ENCODE measurements at regions not wholly inside any gene's neighbourhood (a gene's known extent, or its start where the extent isn't known, plus 50 kb on each side); places are given as distances from the start of the nearest gene placed in this dataset.
"Not testable (repeated sequence)": the region's sequence is repeated elsewhere in the genome, so short reads cannot be mapped to it uniquely, and the experiment has no call there.

DNA sequence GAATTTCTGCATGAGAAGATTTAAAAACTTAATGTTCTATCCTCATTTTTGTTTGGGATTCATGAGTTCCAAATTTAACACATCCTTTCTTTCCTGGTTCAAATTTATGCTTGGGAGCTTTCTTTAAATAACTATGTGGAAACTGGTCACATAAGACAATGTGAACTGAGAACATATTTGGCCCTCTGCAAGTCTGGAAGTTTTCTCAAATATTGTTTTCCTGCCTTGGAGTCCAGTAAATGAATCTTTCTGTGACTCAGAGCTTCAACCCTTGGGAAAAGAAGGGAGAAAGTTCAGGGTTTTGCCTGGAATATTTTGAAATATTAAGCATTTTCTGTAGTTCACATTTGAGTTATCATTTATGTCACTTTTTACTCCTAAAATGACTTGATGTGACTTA is 559.0 kb upstream of the NRP1 start:
- no peak for DNase-seq

DNA sequence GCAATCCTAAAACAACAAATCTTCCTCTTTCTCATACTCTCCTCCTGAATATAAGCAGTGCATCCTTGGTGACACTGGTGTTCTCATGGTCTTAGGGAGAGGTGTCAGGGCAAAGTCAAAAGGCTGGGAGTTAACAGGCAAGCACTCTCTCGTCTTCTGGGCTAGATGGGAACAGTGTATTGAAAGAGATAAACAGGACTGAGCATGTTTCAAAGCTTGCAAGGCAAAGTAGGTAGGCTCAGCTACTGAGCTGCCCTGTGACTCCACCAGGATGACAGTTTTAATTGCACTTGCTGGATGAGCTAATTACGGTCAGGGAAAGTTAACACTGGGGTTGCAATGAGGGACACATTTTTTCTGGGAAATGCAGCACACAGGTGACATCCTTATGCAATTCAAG is 554.9 kb upstream of the NRP1 start:
- DNase-seq: no peak

GRCh38 chr10:33887188-33887587 is 552.7 kb upstream of the NRP1 start:
- DNase-seq: no peak

DNA sequence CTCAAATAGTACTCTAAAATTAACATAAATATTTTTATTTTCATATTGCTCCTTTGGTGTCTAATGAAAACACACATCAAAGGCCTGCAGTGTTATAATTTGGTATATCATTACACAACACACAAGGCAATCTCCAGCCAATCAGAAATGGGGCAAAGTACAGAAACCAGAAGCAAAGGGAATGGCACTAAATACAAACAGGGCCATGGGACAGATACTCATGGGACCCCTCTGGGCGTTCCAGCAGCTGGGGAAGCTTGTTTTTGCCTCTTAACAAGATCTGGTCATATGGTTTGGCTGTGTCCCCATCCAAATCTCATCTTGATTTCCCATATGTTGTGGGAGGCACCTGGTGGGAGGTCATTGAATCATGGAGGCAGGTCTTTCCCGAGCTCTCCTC is 551.8 kb upstream of the NRP1 start:
- DNase-seq: no peak

GRCh38 chr10:33884604-33885003 is 550.1 kb upstream of the NRP1 start:
- DNase-seq: no peak

DNA sequence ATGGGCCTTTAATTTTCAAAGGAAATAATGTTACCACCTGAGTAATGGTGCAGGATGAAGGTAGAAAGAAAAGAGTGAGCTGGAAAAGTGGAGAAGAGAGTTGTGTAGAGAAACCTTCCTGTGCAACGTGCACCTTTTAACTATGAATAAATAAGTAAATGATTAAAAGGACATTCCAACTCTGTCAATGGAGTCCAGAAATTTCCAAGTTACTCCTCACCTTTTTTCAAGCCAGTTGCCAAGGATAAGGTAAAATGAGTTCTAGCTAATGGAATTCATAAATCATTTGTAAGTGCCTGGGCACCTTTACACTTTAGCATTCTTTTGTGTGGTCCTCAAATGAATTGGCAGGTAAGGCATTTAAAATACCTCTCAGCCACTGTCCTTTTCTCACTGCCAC is 549.4 kb upstream of the NRP1 start:
- DNase-seq: no peak

DNA sequence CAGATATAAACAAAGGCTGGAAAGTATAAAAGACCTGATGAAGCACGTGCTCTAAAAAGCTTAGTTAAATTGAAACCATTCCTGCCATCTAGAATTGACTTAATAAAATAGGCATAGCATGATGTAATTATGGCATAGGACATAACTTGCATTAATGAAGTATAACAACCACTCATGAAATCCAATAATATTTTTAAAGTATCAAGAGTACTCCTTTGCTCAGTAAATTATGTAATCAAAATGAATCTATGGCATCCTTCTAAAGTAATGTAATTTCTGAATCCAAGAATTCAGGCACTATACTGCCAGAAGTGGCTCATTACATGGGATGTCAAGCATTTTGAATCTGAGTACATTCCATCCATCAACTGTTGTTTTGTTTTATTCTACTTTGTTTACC is 548.5 kb upstream of the NRP1 start:
- DNase-seq: no peak

DNA sequence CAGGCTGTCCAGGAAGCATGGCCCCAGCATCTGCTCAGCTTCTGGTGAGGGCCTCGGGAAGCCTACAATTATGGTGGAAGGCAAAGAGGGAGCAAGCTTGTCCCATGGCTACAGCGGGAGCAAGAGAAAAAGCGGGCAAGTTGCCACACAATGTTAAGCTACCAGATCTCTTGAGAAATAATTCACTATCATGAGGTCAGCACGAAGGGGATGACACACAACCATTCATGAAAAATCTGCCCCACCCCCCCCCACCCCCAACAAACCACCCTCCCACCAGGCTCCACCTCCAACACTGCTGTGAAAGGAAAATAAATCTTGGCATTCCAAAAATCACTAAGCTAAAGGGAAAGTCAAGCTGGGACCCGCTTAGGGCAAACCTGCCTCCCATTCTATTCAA is 545.8 kb upstream of the NRP1 start:
- no peak for DNase-seq

DNA sequence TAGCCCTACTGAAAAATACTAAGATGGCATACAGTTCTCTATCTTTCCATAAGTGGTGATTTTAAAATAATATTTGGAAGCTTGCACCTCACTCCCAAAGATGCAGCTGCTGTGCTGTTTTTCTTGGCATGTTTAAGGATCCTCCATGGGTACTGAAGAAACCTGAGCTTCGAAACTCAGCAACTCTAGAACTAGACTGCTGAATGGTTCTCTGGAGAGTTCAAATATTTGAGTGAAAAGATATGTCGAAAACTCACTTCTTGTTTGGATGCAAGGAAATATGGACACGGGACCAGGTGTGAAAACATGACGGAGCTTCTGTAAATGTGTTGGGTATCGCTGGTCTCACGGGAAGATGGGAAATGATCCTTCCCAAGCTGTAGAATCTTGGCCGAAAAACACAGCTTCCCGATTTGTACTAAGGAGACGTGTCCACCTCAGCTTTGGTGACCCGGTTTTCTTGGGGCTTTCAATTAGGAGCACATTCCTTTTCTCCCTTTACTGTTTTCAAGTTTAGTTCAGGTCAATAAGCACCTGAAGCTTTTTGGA is 543.8 kb upstream of the NRP1 start:
- no peak for DNase-seq

- DNase-seq: no peak
Measured at GRCh38 chr10:33876584-33877400, 542.3 kb upstream of the NRP1 start.

GRCh38 chr10:33875924-33876583 is 541.6 kb upstream of the NRP1 start:
- no peak for DNase-seq

DNA sequence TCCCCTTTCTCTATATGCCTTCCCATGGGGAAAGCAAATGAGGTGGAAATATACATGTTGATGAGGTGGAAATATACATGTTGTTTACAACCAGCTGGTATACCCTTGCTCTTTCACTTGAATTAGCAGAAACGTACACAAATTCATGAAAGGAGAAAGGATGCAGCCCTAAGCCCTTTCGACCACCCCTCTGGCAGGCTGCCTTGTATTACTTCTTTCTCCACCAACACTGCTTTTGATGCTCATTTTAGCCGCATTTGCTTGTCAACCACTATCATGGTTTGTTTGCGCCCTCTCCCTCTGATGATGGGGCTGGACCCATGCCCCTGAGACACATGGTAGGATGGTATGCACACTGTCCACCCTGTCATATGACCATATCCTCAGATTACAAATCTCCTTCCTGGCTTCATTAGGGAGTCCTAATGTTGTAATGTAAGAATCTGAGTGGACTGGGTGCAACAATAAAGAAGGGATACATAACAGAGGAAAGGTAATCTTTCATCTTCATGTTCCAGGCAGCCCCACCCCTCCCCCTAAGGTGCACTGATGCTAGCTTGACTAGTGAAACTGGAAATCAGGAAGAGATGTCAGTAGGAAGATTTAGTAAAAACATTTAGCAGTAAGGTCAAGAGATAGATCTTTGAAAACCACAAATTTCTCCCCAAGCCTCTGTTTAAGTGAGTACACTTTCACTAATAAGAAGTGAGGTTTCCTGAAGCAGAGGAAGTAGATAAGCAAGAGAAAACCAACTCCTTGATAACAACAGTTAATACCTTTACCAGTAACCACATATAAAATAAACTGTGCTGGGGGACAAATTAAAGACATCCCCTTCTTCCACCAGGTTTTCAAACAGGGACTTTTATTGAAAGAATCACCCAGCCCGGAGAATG is 536.8 kb upstream of the NRP1 start:
- no peak for DNase-seq

GRCh38 chr10:33869481-33869880 is 535.0 kb upstream of the NRP1 start:
- DNase-seq: no peak

GRCh38 chr10:33869028-33869427 is 534.6 kb upstream of the NRP1 start:
- no peak for DNase-seq

DNA sequence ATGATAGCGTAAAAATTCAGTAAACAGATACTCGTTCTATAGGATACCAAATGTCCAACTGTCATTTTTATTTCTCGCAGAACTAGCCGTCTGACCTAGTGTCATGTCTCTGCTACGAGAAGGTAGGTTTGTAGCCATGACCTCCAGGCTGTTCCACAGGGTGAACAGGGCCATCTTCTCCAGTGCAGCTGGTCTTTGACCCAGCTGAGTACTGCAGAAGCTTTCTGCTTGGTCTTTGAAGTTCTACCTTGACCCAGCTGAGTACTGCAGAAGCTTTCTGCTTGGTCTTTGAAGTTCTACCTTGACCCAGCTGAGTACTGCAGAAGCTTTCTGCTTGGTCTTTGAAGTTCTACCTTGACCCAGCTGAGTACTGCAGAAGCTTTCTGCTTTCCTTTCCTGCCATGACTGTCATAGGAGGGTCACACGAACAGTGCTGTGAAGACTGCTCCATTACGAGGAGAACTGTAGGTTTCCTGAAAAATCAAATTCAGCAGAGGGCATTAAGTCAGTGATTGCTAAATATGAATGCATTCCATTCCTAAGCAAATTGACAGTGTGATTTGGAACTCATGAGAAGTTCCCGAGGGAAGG is 532.8 kb upstream of the NRP1 start:
- not testable (repeated sequence) for DNase-seq

GRCh38 chr10:33863352-33863751 is 528.9 kb upstream of the NRP1 start:
- DNase-seq: no peak

DNA sequence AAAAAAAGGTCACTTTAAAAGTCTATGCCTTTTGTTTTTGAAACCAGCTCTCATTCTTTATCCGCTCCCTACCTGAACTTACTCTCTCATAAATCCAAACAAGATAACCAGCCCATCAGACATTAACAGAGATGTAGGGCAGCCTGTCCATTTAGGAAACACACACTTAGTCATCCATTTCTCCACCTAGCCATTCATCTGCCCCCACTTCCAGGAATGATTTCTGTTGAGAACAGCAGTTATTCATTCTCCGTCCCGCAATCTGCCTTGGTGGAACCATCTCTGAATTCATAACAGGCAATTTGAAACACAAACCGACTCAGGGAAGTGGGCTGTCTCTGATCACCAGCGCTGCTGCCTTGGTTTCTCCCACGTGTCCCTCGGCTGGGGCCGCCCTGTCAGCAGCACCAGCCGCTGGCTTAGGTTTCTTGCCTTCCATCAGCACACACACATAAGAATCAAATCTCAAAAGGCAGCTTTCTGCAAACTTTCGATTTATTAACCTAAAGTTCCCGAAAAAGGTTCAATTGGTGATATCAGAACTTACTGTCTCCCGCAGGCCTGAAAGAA is 528.2 kb upstream of the NRP1 start:
- no peak for DNase-seq

DNA sequence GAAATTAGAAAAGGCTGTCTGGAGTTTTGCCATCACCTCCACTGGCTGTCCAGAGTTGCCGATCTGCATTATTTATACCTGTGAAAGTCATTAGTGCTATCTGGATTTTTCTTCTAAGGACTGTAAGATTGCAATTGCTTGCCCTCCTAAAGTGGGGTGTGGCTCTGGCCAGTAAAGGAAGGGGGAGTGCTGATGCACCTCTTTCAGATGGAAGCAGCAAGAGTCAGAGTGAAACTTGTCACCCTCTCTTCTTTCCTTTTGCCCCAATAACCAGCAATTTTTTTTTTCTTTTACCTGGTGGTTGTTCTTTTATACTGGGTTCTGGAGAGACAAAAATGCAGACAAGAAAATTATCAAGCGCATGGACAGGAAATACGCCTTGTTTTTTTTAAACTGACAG is 527.4 kb upstream of the NRP1 start:
- no peak for DNase-seq

- DNase-seq: no peak
Measured at GRCh38 chr10:33861016-33861704, 526.7 kb upstream of the NRP1 start.

DNA sequence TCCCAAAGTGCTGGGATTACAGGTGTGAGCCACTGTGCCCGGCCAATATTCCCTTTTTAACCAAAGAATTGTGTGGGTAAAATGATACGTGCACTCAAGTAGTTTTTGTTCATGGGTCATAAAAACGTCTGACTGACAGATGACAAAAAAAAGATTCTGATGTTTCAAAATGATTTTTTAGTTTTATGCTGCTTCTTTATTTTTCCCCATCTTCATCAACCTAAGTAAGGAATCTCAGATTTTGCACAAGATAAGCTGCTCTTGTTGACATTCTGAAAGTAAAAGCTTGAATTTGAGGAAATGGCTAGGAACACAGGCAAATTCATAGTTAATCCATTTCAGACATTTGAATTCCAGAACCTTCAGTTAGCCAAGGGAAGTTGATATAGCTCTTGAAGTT is 526.1 kb upstream of the NRP1 start:
- no peak for DNase-seq

DNA sequence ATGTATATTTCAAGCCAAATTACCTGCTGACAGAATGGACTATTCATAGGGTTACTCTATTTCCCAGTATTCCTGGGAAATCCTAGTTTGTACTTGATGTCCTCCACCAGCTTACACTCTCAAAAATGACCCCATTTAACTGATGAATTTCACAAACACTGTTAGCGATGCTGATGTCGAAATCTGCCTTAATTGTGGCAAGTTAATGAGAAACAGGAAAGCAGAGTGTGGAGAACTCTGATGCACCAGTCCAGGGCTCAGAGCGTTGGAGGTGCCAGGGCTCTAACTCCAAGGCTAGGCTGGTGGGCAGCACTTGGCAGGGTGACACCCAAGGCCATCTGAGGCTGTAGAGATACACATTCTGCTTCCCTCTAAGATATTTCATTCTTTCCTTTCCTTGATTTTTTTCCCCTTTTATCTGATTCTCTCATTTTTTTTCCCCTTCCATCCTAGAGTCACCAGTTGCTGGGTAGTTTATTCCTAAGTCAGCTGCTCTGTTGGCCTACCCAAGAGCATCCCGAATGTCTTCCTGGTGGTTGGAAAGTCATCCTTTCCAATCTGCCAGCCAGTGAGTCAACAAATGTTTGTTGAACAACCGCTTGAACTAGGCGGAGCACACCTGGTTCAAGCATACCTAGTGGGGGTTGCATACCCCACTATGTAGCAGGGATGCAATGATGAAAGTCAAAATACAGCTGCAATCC is 525.0 kb upstream of the NRP1 start:
- no peak for DNase-seq

Data from stimulated activated CD4-positive, alpha-beta T cell treated with anti-CD3 and anti-CD28 coated beads, Interleukin-12 subunit alpha, Interleukin-12 subunit beta, amount 100 ng/mL, for 4 hours (primary cell).